Tibial nerve (tissue), 4 donors: ENCODE measurements at regions not wholly inside any gene's neighbourhood (a gene's known extent, or its start where the extent isn't known, plus 50 kb on each side); places are given as distances from the start of the nearest gene placed in this dataset.

Experiments used
- DNase-seq, 2 donors: peaks; one replicate each; pipeline ENCODE4 v3.0.0-alpha.2; 2019; ENCODE audit warnings: low spot score in 2 of 2
- H3K27ac ChIP-seq, 4 donors: fragments of 200-600 bp; sonication (generic) in 3 of 4; one replicate each; pipeline ENCODE4 v1.5.1; 2017 to 2019; ENCODE audit warnings: mild to moderate bottlenecking in 1 of 4
- H3K27me3 ChIP-seq, 2 donors: fragments of 200-600 bp; sonication (generic) in 1 of 2; one replicate each; pipeline versions ENCODE4 v1.5.1 to v1.6.0; 2017 to 2019
- H3K36me3 ChIP-seq, 3 donors: fragments of 200-600 bp; sonication (generic); one replicate each; pipeline ENCODE4 v1.5.1; 2018 to 2019
- H3K4me1 ChIP-seq, 4 donors: fragments of 200-600 bp; sonication (generic) in 3 of 4; one replicate each; pipeline ENCODE4 v1.5.1; 2017 to 2019
- H3K4me3 ChIP-seq, 4 donors: fragments of 200-600 bp; sonication (generic) in 3 of 4; one replicate each; pipeline ENCODE4 v1.5.1; 2017 to 2019; ENCODE audit warnings: mild to moderate bottlenecking in 1 of 4, moderate library complexity in 1 of 4
- H3K9me3 ChIP-seq, 4 donors: fragments of 200-600 bp; sonication (generic) in 3 of 4; one replicate each; pipeline ENCODE4 v1.5.1; 2017 to 2019
- EP300 ChIP-seq, 2 donors: sonication (generic); formaldehyde crosslinking; IDR thresholded peaks; one replicate each; pipeline ENCODE4 v1.6.1; 2017; ENCODE audit warnings: antibody characterized with exemption in 2 of 2, mild to moderate bottlenecking in 1 of 2
- POLR2A ChIP-seq, 2 donors: fragments of 450-650 bp; IDR thresholded peaks; one replicate each; pipeline ENCODE4 v1.6.1; 2017; ENCODE audit warnings: antibody characterized with exemption in 2 of 2, mild to moderate bottlenecking in 2 of 2, moderate library complexity in 2 of 2
- WGBS, 2 donors: methylation state at CpG; one replicate each; pipeline ENCODE4 v1.1.5; 2018; 5-methylcytosine and 5-hydroxymethylcytosine counted together
- TF ChIP-seq, protein P1 (sequence below), 5 experiments: fragments of 200-600 bp in 3 of 5; fragments of 450-650 bp in 2 of 5; sonication (generic) in 3 of 5; IDR thresholded peaks; one replicate each; pipeline ENCODE4 v1.5.1; 2016 to 2019; ENCODE audit warnings: antibody characterized with exemption in 5 of 5, mild to moderate bottlenecking in 3 of 5, moderate library complexity in 2 of 5

DNA sequence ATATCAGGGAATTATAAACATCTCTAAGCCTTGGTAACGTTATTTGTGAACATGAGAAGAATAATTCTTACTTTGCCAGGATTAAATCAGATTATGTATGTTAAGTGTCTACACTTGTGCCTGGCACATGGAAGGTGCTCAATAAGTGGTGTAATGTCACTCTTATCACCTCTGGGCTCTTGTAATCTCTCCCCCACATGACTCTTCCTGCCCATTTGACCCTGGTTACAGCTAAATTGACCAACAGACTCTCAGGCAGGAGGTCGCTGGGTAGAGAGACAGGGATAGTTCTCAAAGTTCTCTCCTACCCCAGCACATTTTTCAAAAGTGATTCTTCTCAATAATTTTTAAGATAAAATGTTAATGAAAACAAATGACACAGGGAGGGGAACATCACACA lies 137.8 kb upstream of the FRMD6 start:
- H3K36me3 ChIP-seq = no peaks in the 10 kb centered on the region
- no peak overlapping the region for H3K27ac ChIP-seq
- H3K9me3 ChIP-seq = no peaks in the 10 kb centered on the region
- DNase-seq = no peak
- WGBS, 2 donors = 93 to 96% methylated on average over 2 of the region's 2 CpGs
- TF ChIP-seq, protein P1, sequence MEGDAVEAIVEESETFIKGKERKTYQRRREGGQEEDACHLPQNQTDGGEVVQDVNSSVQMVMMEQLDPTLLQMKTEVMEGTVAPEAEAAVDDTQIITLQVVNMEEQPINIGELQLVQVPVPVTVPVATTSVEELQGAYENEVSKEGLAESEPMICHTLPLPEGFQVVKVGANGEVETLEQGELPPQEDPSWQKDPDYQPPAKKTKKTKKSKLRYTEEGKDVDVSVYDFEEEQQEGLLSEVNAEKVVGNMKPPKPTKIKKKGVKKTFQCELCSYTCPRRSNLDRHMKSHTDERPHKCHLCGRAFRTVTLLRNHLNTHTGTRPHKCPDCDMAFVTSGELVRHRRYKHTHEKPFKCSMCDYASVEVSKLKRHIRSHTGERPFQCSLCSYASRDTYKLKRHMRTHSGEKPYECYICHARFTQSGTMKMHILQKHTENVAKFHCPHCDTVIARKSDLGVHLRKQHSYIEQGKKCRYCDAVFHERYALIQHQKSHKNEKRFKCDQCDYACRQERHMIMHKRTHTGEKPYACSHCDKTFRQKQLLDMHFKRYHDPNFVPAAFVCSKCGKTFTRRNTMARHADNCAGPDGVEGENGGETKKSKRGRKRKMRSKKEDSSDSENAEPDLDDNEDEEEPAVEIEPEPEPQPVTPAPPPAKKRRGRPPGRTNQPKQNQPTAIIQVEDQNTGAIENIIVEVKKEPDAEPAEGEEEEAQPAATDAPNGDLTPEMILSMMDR (IDR thresholded peaks at IDR 0.05) = no peak
- no peak for TF ChIP-seq EP300 (IDR thresholded peaks at IDR 0.05)
- no peak for TF ChIP-seq POLR2A (IDR thresholded peaks at IDR 0.05)
- peaks cover 0 to 20% (median 7%) of the 10 kb centered on the region in 4 donors for H3K4me1 ChIP-seq
- no peak overlapping the region for H3K4me3 ChIP-seq
- H3K27me3 ChIP-seq = no peaks in the 10 kb centered on the region

DNA sequence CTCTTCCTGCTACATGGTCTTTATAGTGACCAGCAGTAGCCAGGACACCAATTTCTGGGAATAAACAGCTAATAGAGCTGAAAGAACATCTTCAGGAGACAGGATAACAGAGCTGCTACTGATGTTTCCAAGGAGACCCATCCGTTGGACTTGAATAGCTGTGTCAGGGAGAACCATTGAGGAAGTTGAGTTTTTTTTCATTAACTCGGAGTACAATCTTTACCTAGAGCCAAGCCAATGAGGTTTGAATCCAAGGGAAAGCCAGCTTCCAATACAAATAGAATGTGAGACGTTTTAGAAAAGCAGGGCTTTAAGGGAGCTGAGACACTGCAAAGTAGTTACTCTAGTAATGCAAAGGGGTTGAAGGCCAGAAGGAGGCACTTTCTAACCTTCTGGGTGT lies 136.1 kb upstream of the FRMD6 start:
- DNase-seq = no peak
- peaks cover 0 to 12% (median 4%) of the 10 kb centered on the region in 4 donors for H3K4me1 ChIP-seq
- TF ChIP-seq POLR2A (IDR thresholded peaks at IDR 0.05) (no peak), EP300 (IDR thresholded peaks at IDR 0.05) (no peak)
- TF ChIP-seq, protein P1 (IDR thresholded peaks at IDR 0.05) = no peak
- H3K9me3 ChIP-seq = no peaks in the 10 kb centered on the region
- no peaks in the 10 kb centered on the region for H3K36me3 ChIP-seq
- no peak overlapping the region for H3K27ac ChIP-seq
- 64 to 81% methylated on average over 3 of the region's 3 CpGs for WGBS, 2 donors
- no peaks in the 10 kb centered on the region for H3K27me3 ChIP-seq
- no peak overlapping the region for H3K4me3 ChIP-seq

DNA sequence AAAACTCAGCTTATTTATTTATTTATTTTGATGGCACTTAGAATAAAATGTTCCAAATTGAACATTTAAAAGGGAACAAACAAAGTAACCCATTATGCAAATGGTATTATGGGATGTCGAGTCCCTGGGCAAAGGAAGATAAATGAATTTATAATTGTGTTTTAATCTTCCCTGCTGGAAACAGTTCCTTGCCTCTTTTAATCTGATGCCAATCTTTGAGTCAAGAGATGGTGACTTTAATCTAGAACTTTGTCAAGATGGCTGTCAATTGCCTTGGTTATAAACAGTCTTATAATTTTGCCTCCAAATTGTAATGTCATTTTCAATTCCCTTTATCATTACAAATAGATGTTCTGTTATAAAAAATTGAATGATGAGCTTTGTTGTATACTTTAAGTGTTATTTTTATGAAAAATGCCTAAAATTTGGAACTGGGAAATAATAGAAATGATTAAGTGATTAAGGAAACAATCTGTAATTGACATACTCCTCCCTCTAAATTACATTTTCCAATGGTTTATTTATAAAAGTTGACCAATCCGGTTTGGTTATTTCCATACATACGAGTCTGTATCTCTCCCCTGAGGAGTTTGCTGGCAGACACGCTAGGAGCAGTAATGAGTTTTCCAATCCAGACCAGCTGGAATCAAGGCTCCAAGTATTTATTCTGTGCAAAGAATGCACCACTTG lies 134.9 kb upstream of the FRMD6 start:
- 20 to 31% methylated on average over 4 of the region's 4 CpGs for WGBS, 2 donors
- Histone ChIP-seq H3K4me3 (no peak overlapping the region), H3K27me3 (no peaks in the 10 kb centered on the region), H3K27ac (no peak overlapping the region), H3K4me1 (peaks cover 0 to 12% (median 4%) of the 10 kb centered on the region in 4 donors), H3K36me3 (no peaks in the 10 kb centered on the region), H3K9me3 (no peaks in the 10 kb centered on the region)
- TF ChIP-seq, protein P1 (IDR thresholded peaks at IDR 0.05) = no peak
- TF ChIP-seq POLR2A (IDR thresholded peaks at IDR 0.05) = no peak
- TF ChIP-seq EP300 (IDR thresholded peaks at IDR 0.05) = no peak
- no peak for DNase-seq

DNA sequence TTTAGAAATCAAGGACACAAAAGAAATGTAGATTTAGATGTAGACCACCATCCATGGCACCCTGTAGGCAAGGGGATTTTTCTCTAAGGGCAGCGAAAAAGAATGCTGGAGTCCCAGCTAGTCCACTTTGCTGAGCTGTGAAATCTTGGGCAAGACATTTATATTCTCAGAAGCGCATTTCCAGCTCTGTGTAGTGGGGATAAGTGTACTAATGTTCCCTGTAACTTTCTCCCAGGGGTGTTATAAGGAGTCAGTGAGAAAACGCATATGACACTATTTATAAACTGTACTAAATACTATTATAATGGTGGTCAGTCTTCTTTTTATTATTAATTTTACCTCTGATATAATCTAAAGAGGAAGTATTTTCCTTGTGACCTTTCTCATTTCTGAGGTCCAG lies 133.4 kb upstream of the FRMD6 start:
- TF ChIP-seq POLR2A (IDR thresholded peaks at IDR 0.05) (no peak), EP300 (IDR thresholded peaks at IDR 0.05) (no peak)
- TF ChIP-seq, protein P1 (IDR thresholded peaks at IDR 0.05) = no peak
- Histone ChIP-seq H3K27ac (no peak overlapping the region), H3K27me3 (no peaks in the 10 kb centered on the region), H3K36me3 (no peaks in the 10 kb centered on the region), H3K4me3 (no peak overlapping the region), H3K4me1 (peaks cover 0 to 12% (median 4%) of the 10 kb centered on the region in 4 donors), H3K9me3 (no peaks in the 10 kb centered on the region)
- 79 to 83% methylated on average over 3 of the region's 3 CpGs for WGBS, 2 donors
- DNase-seq = no peak

DNA sequence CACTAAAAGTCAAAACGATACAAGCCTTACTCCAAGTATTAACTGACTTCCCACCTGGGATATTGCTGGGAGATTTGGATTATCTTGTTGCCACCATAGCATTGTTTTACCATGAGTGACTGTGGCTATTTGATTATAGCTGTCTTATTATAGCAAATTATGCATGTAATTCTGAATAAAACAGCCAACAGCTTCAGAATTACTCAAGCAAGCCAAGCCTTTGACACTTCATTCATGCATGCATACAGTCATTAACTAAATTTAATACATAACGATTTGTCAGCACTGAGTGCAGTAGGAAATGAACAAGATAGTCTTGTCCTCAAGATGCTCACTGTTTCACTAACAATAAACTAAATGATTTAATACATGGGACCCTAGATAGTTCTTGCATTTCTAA lies 133.0 kb upstream of the FRMD6 start:
- WGBS, 2 donors = 75 to 79% methylated on average over 2 of the region's 2 CpGs
- no peak overlapping the region for H3K27ac ChIP-seq
- DNase-seq = no peak

More for the DNA sequence above, 133.0 kb upstream of the FRMD6 start:
- Histone ChIP-seq H3K27me3 (no peaks in the 10 kb centered on the region), H3K9me3 (no peaks in the 10 kb centered on the region), H3K4me1 (peaks cover 0 to 12% (median 4%) of the 10 kb centered on the region in 4 donors), H3K36me3 (no peaks in the 10 kb centered on the region), H3K4me3 (no peak overlapping the region)
- TF ChIP-seq POLR2A (IDR thresholded peaks at IDR 0.05) (no peak), EP300 (IDR thresholded peaks at IDR 0.05) (no peak)
- TF ChIP-seq, protein P1 (IDR thresholded peaks at IDR 0.05) = no peak
